Testis (tissue), 2 donors: ENCODE measurements at regions not wholly inside any gene's neighbourhood (a gene's known extent, or its start where the extent isn't known, plus 50 kb on each side); places are given as distances from the start of the nearest gene placed in this dataset.

Experiments
- POLR2A ChIP-seq: fragments of 450-650 bp; IDR thresholded peaks from one replicate; pipeline ENCODE4 v1.6.1; 2017; ENCODE audit warnings: antibody characterized with exemption, mild to moderate bottlenecking, moderate library complexity
- TF ChIP-seq, protein P1 (sequence below), 3 experiments: fragments of 450-650 bp in 2 of 3; fragments of 200-600 bp in 1 of 3; sonication (generic) in 1 of 3; IDR thresholded peaks; one replicate each; pipeline ENCODE4 v1.5.1; 2016 to 2019; ENCODE audit warnings: antibody characterized with exemption in 3 of 3, mild to moderate bottlenecking in 2 of 3, moderate library complexity in 1 of 3

DNA sequence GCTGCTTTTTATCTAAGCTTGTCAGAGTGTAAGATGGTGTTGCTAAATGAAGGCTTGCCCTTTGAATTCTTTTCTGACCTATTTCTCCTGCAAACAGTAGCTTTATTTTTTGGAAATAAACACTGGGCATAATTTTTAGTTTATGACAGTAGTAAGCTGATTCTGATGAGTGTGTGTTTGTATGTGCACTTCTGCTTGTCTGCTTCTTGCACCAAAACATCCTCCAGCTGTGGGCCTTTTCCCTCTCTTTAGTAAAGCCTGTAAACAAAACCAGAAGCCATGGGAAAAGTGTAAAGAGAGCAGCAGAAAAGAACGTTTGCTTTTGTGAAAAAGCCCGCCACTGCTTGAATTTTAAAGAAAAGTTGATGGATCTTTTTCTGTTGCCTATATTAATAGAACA lies 136.4 kb upstream of the IL12A start:
- TF ChIP-seq, protein P1, sequence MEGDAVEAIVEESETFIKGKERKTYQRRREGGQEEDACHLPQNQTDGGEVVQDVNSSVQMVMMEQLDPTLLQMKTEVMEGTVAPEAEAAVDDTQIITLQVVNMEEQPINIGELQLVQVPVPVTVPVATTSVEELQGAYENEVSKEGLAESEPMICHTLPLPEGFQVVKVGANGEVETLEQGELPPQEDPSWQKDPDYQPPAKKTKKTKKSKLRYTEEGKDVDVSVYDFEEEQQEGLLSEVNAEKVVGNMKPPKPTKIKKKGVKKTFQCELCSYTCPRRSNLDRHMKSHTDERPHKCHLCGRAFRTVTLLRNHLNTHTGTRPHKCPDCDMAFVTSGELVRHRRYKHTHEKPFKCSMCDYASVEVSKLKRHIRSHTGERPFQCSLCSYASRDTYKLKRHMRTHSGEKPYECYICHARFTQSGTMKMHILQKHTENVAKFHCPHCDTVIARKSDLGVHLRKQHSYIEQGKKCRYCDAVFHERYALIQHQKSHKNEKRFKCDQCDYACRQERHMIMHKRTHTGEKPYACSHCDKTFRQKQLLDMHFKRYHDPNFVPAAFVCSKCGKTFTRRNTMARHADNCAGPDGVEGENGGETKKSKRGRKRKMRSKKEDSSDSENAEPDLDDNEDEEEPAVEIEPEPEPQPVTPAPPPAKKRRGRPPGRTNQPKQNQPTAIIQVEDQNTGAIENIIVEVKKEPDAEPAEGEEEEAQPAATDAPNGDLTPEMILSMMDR (IDR thresholded peaks at IDR 0.05): no peak
- TF ChIP-seq POLR2A: no peak
